ENCODE measurements at regions not wholly inside any gene's neighbourhood (a gene's known extent, or its start where the extent isn't known, plus 50 kb on each side); places are given as distances from the start of the nearest gene placed in this dataset.

- no peak for FAIRE-seq
- Histone ChIP-seq H2AFZ (ENCODE audit: control insufficient read depth, low read depth, low read length) (no peak overlapping the region), H3K36me3 (ENCODE audit: control insufficient read depth in 2 of 2, insufficient read depth in 2 of 2, low read length in 1 of 2) (no peaks in the 10 kb centered on the region), H3K9ac (ENCODE audit: control insufficient read depth, insufficient read depth, low read length) (no peak overlapping the region), H3K4me1 (ENCODE audit: control insufficient read depth, insufficient read depth, low read length) (no peaks in the 10 kb centered on the region), H3K4me2 (ENCODE audit: control insufficient read depth, insufficient read depth) (no peak overlapping the region), H3K27ac (ENCODE audit: control insufficient read depth, insufficient read depth) (no peak overlapping the region), H3K27me3 (replicated peaks in 1 of 2; ENCODE audit: control insufficient read depth in 2 of 2, insufficient read depth in 2 of 2, low read length in 1 of 2) (no peaks in the 10 kb centered on the region), H3K4me3 (no peak overlapping the region), H3K9me3 (replicated peaks; ENCODE audit: control insufficient read depth, insufficient read depth, low read length) (no peaks in the 10 kb centered on the region), H3K79me2 (ENCODE audit: control insufficient read depth, insufficient read depth, low read length) (no peaks in the 10 kb centered on the region), H4K20me1 (ENCODE audit: control insufficient read depth, insufficient read depth) (no peaks in the 10 kb centered on the region)
- POLR2A ChIA-PET = no interaction called here
- SMC1A ChIA-PET (ENCODE audit: uncharacterized antibody, unreplicated experiment) = no interaction called here
- in situ Hi-C loops (cut with MboI) (no loop called here), intact Hi-C loops (cut with micrococcal nuclease; ENCODE audit: unreplicated experiment) (no loop called here)
- no peak for DNase-seq (ENCODE audit: low read depth, low spot score)
- RAD21 ChIA-PET (ENCODE audit: unreplicated experiment) = no interaction called here
- TF ChIP-seq CREM (IDR thresholded peaks at IDR 0.05; ENCODE audit: low read depth) (no peak), FOS (IDR thresholded peaks at IDR 0.05; ENCODE audit: borderline replicate concordance, extremely low read depth, insufficient read length) (no peak), ZNF217 (IDR thresholded peaks at IDR 0.05) (no peak), MTA2 (IDR thresholded peaks at IDR 0.05; ENCODE audit: low read depth) (no peak), RAD51 (IDR thresholded peaks at IDR 0.05) (no peak), PAX8 (IDR thresholded peaks at IDR 0.05) (no peak), MYB (IDR thresholded peaks at IDR 0.05; ENCODE audit: borderline replicate concordance, low read depth, low read length) (no peak), NBN (IDR thresholded peaks at IDR 0.05) (no peak), ZNF24 (IDR thresholded peaks at IDR 0.05) (no peak), BCL11A (IDR thresholded peaks at IDR 0.05; ENCODE audit: low read depth, low read length) (no peak), HDAC2 (IDR thresholded peaks at IDR 0.05) (no peak), STAT3 (IDR thresholded peaks at IDR 0.05; ENCODE audit: low read depth, low read length) (no peak), USF2 (IDR thresholded peaks at IDR 0.05; ENCODE audit: borderline replicate concordance, low read depth, low read length) (no peak)
- ATAC-seq = no peak
- BruUV-seq (replicated peaks) = no TSS peak
- CTCF ChIA-PET = no interaction called here
These were observed 516.3 kb downstream of the SOX5 start for GRCh38 chr12:23433121-23433520.
